G401 (cell line): ENCODE measurements at regions not wholly inside any gene's neighbourhood (a gene's known extent, or its start where the extent isn't known, plus 50 kb on each side); places are given as distances from the start of the nearest gene placed in this dataset.

Experiments
- DNase-seq: peaks from one replicate; pipeline ENCODE4 v3.0.0-alpha.2; 2015; ENCODE audit warnings: low spot score
- in situ Hi-C: cut with HindIII; loops from 2 replicates; pipeline ENCODE4 v1.10.0; 2016; ENCODE audit warnings: low sequenced_read_pairs, mixed read lengths

DNA sequence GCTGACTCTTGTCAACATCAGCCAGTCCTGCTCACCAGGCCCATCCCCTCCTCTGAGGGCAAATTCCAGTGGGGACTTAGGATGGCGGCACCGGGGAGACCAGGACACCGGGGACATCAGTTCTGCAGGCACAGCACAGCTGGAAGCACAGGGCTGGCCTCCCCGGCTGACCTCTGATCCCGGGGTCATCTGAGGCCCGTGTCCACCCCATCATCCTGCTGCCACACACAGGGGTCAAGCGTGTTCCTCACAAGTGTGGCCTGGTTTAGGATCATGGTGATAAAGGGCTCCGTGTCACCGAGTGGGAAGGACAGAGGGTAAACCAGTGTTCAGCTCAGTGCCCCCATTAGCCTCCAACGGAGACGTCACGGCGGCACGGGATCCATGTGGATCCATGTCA, 58.1 kb upstream of the CTDP1 start:
- DNase-seq: no peak

DNA sequence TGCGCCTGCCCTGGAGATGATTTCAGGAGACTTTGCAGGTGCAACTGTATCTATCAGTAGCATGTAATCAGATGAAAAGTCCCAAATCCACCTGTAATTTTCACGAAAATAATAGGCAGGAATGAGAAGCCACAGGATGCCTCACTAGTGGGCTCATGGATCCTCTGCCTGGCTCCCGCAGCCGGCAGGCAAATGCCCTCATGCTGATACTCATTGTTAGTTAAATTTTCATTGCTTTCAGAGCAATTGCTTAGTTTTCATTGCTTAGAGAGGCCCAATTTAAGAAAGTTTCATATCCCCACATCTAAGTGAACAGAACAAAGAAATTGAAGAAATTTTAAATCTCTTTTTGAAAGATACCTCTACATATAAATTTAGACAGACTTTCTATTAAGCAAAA, 57.6 kb upstream of the CTDP1 start:
- in situ Hi-C loops: no loop called here
- DNase-seq: no peak

More for the DNA sequence above, 58.1 kb upstream of the CTDP1 start:
- in situ Hi-C loops: no loop called here

DNA sequence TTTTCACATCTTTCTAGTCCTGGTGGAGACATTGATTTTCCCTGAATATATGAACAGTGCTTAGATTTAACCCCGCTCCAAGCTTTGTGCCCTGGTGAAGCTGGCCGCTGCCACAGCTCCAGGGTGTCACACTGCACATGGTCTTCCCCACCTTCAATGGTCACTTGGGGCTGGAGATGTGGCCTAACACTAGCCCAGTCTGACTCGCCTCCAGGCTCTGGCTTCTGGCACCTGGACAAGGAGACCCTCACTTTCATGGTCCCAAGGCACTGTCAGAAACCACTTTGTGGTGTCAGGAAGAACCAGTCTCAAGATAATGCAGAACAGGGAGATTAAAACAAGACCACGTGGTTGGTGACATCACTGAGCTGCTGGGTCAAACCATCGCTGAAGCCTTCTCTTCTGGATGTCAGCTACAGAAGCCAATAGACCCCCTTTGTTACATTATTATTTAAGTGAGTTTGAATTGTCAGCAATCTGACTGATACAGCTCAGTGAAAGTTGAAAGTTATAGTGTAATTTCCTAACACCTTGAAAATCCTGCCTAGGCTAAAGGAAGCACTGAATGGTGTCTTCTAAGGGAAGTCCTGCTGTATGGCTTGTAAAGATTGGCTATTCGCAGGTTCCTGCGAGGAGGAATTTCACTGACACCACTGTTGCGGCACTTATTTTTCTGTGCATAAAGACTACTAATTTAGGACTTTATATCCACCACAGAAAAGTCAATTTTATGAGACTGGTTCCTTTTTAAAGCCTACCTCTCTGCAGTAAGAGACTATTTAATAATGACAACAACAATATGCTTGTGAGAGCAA, 55.0 kb upstream of the CTDP1 start:
- in situ Hi-C loops: no loop called here
- no peak for DNase-seq

DNA sequence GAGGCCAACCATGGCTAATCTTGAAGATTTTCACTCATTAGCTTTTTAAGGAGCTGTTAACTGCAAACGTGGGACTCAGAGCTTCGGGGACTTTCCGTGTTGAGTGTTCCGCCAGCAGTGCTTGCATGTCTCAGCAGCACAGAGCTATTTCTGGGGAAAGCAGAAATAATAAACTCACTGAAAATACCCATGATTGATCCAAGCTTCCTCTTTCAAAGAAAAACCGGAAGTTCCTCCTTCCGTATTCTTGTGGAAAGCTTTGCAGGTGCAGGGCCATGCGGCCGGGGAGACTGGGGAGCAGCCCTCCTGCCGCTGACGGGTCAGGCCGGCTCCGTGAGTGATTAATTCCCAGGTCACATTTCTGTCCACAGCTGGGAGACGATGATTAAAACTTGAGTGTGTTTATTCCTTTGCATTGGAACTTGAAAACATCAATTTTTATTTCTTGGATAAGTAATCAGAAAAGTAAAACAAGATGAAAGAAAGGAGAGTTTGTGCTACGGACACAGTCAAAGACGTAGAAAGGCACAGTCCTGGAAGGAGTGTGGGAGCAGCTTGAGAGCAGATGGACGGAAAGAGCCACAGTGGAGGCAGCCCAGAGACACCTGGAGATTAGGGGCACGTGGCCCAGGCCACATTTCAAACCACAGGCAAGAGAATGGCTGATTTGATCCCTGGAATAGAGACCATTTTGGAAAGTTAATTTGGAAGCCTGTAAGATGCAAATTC, 54.2 kb upstream of the CTDP1 start:
- in situ Hi-C loops: no loop called here

DNA sequence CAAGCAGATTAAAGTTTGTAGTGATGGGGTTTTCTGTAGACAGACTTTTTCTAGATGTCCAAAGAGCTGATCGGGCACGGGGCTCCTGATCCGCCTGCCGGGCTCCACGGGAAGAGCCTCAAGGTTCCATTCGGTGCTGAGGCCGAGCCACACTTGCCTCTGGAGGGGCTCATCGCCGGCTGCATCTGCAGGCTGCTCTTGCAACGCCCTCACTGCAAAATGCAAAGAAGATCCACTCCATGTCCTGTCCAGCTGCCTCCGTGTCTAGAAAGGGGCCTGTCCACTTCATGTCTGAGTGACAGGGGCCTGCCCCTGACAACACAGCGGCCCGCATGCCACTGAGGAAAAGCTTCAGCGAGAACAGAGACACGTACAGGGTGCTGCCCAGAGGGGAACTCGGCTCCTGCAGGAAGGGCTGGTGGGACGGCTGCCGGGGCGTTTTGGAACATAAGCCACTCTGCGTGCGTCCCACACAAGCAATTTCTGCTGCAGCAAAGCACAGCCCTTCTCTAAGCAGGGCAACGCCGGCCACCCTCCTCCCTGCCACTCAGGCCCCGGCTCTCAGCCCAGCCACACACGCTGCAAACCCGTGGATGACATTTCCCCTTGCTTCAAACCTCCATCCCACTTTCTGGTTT, 53.6 kb upstream of the CTDP1 start:
- in situ Hi-C loops: no loop called here

More for the DNA sequence above, 54.2 kb upstream of the CTDP1 start:
- peak; percentile 44 for DNase-seq

DNA sequence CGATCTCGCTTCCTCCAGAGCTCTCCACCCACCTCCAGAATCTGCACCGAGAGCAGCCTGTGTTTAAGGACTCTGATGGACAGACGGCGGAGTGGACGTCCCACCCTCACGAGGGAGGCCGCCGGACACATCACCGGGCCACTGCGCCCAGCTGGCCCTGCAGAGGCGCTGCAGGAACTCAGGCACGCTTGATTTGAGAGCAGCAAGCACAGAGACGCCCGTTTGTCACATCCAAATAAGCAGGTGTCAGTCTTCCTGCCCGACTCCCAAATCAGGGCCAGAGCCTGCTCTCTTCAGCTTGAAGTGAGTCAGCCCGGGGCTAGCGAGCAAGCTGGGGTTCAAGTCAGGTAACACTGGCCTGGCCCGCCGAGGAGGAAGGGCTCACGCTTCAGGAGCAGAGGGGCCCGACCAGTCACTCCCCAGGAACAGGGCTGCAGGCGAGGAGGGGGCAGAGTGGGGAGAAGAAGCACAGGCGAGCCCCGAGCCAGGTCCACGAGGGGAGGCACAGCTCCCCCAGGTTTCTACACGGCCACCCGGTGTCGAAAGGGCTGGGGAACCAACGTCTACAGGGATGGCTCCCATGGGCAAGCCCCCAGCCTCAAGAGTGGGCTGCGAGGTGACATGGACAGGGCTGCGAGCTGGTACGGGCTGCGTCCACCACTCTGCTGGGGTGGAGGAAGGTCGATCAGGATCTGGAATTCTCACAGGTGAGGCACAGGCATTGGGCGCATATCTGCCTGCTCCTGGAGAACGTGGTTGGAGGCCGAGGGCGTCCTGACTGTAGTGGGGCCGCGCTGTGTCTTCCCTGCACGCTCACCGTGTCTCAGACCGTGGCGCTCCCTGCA, 52.5 kb upstream of the CTDP1 start:
- no peak for DNase-seq
- in situ Hi-C loops: no loop called here

More for the DNA sequence above, 53.6 kb upstream of the CTDP1 start:
- DNase-seq: no peak

DNA sequence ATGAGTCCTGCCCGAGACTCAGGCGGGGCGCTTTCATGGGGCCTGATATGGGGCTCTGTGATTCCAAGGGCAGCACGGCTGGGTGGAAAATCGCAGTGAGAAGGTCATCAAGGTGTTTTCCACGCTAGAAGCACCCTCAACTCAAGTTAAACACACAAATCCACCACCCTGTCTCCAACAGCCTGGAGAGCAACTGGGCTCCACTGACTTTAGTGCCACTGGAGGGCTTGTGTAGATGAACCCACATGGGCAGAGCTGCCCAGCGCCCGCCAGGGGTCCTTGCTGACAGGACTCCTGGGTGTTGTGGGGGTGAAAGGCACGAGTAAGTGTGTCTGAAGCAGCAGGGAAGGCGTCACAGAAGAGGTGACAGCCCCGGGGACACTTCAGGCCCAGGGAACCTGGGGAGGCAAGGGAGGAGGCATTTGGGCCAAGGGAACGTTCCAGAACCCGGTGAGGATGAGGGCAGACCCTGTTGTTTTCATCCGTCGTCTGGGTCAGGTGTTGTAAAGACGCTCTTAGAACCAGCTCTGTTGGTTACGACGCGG, 51.8 kb upstream of the CTDP1 start:
- DNase-seq: no peak
- in situ Hi-C loops: no loop called here

DNA sequence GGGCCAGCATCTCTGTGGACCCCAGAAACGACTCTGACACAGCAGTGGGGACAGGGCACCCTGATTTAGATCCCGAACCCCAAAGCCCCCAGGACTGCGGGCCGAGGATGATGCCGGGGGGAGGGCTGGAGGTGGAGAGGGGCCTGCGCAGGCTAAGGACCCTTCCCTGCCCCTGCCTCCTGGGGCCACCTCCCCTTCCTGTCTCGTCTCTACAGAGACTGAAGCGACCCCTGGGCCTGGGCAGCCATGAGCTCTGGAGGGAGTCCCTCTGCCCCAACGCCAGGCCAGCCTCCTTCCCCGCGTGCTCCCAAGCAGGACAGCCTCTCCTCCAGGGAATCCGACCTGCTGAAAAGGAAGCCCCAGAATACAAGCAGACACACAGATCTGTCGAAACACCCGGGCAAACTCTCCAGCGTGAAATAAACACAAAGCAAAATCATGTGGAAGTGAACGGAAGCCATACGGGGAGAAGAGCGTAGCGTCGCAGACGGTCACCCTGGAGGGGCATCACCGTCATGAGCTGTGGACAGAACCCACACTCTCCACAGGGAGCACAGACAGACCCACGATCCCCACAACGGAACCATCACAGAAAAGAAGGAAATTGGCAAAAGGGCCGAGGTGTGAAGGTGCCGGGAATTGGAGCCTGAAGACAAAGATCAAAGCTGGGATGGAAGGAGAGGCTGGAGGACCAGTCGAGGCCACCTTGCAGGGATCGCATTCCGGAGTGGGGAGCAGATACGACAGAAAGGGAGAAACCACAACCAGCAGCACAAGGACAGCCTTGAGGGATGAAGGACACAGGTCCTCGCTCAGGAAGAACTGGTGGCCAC, 51.0 kb upstream of the CTDP1 start:
- no peak for DNase-seq
- in situ Hi-C loops: no loop called here

DNA sequence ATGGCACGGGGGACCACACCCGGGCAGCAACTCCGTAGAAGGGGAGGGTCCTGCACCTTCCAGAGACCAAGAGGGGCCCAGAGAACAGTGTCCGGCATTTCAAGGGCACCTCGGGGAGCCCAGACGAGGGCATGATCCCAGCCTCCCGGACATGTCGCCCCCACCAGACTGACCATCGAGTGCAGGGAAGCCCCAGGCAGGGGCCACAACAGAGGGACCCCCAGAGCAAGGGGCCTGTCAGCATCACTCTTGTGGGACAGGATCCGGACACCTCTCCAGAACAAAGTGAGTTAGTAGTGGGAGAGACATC, 50.4 kb upstream of the CTDP1 start:
- no peak for DNase-seq

DNA sequence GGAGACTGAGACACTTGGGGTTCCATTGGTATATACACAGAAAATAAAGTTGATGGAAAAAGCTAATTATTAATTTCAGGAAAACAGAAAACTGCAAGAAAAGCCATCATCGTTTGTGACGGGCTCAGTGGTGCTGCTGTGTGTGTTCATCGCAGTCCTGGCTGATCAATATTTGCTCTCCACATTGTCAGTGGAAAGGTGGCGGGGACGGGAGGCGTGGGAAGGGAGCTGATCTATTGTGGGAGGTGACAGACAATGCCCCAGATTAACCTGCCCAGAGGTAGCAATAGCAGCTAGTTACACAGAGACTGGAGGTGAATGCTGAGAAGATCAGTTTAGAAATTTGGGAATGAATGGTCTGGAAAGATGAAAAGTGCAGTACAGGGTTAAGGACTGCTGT, 50.0 kb upstream of the CTDP1 start:
- in situ Hi-C loops: no loop called here
- DNase-seq: no peak

More for the DNA sequence above, 50.4 kb upstream of the CTDP1 start:
- in situ Hi-C loops: no loop called here
